OCI-LY3 (cell line): ENCODE measurements at regions not wholly inside any gene's neighbourhood (a gene's known extent, or its start where the extent isn't known, plus 50 kb on each side); places are given as distances from the start of the nearest gene placed in this dataset.

Experiments used
- EZH2phosphoT487 ChIP-seq: fragments of 200-600 bp; shearing (Covaris generic); IDR thresholded peaks from 2 replicates; pipeline ENCODE4 v1.6.1; 2018; ENCODE audit warnings: antibody characterized with exemption, mixed run types, low read depth
- TF ChIP-seq, protein P1 (sequence below): fragments of 200-600, 300-600 bp; sonication (generic); IDR thresholded peaks from 2 replicates; pipeline ENCODE4 v1.5.1; 2014; ENCODE audit warnings: antibody characterized with exemption, low read length, low read depth

DNA sequence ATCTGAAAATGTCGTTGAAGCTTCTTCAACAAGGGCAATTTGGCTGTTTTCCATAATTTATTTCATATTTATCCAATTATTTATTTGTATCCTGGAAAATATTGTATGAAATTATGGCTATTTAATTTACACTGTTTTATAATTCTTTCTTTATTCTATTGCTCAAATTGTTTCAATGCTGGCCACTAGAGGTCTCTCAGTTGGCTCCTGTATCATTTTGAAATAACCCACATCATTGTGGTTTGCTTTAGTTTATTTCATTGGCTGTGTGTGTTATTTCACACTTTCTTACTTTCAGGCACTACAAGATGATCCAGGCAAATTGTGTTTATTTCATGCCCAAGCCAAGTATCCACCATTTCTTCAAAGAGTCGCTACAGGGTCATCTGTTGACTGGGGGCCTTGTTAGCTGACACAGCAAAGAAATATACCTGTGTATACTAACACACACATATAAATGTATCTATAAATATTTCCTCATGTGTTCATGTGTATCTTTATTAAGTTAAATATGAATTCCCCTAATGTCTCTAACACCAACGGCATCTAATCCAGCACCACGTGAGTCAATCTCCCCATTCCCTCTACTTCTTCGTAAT, 86.2 kb downstream of the NPAP1 start:
- TF ChIP-seq, protein P1, sequence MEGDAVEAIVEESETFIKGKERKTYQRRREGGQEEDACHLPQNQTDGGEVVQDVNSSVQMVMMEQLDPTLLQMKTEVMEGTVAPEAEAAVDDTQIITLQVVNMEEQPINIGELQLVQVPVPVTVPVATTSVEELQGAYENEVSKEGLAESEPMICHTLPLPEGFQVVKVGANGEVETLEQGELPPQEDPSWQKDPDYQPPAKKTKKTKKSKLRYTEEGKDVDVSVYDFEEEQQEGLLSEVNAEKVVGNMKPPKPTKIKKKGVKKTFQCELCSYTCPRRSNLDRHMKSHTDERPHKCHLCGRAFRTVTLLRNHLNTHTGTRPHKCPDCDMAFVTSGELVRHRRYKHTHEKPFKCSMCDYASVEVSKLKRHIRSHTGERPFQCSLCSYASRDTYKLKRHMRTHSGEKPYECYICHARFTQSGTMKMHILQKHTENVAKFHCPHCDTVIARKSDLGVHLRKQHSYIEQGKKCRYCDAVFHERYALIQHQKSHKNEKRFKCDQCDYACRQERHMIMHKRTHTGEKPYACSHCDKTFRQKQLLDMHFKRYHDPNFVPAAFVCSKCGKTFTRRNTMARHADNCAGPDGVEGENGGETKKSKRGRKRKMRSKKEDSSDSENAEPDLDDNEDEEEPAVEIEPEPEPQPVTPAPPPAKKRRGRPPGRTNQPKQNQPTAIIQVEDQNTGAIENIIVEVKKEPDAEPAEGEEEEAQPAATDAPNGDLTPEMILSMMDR = peak; percentile 49
- no peak for TF ChIP-seq EZH2phosphoT487
